ENCODE measurements at regions not wholly inside any gene's neighbourhood (a gene's known extent, or its start where the extent isn't known, plus 50 kb on each side); places are given as distances from the start of the nearest gene placed in this dataset.

DNA sequence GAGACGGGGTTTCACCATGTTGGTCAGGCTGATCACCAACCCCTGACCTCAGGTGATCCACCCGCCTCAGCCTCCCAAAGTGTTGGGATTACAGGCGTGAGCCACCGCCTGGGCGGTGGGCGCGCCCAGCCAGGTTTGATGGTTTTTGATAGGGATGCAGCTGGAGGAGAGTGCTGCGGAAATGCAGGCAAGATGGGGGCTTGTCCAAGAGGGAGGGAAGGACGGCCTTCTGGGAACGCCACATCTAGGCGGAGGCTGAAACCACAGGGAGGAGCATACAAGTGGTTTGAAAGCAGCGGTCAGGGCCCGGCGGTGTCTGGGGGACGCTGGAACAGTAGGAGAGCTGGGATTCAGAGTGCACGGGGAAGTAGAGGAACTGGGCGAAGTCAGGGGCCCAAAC lies 134.6 kb downstream of the VRK1 start:
- no peak for DNase-seq

DNA sequence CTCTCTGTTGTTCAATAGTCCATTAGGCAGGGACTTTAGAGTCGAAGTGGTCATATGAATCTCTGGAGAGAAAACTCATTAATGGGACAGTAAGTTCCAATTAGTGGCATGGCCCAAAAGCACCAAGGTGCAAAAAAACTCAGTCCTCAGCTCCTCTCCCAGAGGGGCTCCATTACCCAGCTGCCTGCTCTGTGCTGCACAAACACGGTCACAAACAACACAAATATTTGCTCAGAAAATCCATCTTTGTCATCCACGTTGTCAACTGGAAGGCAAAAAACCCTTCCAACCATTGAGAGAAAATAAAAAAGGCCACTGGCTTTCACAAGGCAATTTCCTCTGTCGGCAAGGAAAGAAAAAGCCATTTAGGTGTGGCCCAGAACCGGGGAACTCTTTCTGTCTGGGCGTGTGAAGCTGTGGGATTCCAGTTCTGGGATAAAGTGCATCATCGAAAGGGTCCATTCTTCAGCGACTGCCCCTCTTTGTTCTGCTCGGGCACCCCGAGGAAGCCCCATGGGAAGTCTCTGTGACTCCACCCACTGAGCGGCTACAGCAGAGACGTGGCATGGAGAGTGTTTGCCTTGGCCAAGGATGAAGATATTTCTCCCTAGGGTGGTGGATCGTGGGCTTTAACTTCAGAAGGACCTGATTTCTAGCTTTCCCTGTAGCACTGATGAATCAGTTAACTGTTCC lies 137.6 kb downstream of the VRK1 start:
- DNase-seq: no peak

- no peak for DNase-seq
Observed at GRCh38 chr14:96938946-96939345, 141.8 kb downstream of the VRK1 start.

DNA sequence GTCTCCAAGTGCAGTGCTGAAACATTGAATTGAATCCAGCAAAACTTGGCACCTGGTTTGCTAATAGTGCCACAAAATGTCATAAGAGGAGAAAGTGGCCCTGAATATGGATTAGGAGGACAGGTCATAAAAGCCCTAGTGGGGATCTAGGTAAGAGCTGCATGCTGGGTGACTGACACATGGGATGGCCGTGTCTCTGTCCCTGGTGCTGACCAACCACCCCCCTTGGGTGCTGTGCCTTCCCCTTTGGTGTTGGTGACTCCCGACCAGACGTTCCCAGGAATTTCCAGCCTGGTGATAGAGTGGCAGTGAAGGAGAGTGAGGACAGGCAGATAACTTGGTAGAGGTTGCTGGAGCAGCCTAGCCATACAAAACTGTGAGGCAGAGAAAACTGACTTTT lies 142.8 kb downstream of the VRK1 start:
- DNase-seq: no peak

DNA sequence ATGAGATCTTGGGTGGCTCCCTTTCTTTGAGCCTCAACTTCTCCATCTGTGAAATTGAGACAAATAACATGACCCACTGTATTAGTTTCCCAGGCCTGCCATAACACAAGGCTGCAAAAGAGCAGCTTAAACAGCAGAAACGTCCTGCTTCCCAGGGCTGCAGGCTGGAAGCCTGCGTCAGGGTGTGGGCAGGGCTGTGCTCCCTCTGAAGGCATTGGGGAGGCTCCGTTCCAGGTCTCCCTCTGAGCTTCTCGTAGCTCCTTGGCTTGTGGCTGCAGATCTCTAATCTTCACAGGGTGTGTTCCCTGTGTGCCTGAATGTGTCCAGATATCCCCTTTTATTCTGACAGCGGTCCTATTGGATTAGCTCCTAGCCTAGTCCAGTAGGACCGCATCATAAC lies 147.1 kb downstream of the VRK1 start:
- DNase-seq: no peak

DNA sequence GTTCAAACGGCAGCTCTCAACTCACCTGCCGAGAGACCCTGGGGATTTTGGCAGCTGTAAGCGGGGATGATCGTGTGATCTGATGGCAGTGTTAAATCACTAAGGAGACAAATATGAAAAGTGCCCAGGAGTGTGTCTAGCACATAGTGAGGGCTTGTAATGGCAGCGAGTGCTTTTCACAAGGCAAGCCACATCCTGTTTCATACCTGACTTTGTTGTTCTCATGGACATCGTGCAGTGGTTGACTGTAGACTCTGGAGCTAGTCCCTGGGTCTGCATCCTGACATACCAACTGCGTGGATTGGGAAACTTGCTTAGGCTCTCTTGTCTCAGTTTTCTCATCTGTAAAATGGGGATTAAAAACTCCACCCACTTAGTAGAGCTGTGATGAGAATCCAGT lies 148.5 kb downstream of the VRK1 start:
- DNase-seq: no peak

- DNase-seq: no peak
Observed at GRCh38 chr14:96949594-96949993, 152.4 kb downstream of the VRK1 start.

GRCh38 chr14:96951511-96951910 lies 154.3 kb downstream of the VRK1 start:
- DNase-seq: no peak

- no peak for DNase-seq
Observed at GRCh38 chr14:96953087-96953874, 156.1 kb downstream of the VRK1 start.

- DNase-seq: no peak
Observed at GRCh38 chr14:96953875-96954185, 156.6 kb downstream of the VRK1 start.

DNA sequence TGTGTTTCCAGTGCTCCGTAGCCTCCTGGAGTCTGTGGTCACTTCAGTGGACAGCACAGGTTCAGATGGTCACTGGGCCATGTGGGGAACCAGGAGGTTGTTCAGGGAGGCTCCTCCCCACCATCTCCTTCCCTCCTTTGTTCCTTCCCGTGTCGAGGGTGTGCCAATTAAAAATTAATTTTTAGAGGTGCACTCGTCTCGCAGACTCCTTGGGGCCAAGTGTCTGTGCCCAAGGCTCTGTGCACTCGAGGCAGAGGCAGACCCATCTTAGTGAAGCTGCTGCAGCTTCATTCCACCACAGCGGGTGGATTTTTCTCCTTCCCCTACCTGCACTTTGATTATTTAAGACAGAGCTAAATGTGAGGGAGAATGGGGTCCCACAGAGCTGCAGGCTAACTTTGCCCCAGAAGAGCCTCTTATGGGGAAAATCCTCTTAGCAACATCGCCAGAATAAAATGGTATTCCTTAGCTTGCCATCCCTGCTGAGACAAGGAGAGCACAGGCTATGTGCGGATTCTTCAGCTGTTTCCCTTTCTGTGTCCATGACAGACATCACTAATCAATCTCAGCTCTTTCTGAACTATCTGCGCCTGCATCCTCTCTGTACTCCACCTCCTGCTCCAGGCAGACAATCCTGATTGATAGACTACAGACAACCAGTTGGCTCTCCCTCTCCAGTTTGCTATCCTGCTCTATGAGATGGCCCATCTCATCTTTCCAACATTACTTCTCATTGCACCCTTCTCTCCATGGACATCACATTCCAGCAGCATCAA lies 159.5 kb downstream of the VRK1 start:
- DNase-seq: no peak

- DNase-seq: no peak
Observed at GRCh38 chr14:96958057-96958456, 160.9 kb downstream of the VRK1 start.

GRCh38 chr14:96959992-96960391 lies 162.8 kb downstream of the VRK1 start:
- no peak for DNase-seq

DNA sequence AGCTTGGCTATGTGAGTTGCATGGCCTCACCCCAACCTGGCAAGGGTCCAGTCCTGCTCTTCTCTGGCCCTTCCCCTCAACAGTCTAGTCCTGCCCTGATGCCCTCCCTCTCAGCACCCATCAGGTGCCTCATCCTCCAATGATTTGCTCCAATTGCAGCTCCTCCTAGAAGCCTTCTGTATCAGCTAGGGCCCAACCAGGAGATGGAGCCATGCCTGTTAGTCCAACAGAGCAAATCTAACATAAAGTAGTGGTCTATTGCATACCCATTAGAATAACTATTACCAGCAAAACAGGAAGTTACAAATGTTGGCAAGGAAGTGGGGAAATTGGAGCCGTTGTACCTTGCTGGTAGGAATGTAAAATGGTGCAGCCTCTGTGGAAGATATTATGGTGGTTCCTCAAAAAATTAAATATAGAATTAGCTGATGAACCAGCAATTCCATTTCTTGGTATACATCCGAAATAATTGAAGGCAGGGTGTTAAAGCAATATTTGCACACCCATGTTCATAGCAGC lies 163.5 kb downstream of the VRK1 start:
- no peak for DNase-seq

DNA sequence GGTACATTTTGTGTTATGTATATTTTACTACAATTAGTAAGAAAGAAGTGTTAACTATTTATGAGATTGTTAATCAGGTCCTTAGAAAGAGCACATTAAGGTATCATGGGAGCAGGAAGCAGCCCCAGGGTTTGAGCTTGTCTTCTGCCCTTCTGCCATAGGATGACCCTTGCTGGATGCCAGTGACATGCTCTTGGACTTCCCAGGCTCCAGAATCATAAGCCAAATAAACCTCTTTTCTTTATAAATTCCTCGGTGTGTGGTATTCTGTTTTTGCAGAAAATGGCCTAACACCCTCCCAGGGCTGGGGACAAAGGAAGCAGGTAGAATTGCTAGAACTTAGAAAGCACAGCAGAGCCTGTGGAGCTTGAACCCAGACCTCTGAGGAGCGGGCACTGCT lies 164.7 kb downstream of the VRK1 start:
- no peak for DNase-seq

GRCh38 chr14:96962337-96962736 lies 165.2 kb downstream of the VRK1 start:
- DNase-seq: no peak

GRCh38 chr14:96964726-96965415 lies 167.7 kb downstream of the VRK1 start:
- DNase-seq: no peak

- DNase-seq: no peak
Observed at GRCh38 chr14:96965885-96966595, 168.9 kb downstream of the VRK1 start.

DNA sequence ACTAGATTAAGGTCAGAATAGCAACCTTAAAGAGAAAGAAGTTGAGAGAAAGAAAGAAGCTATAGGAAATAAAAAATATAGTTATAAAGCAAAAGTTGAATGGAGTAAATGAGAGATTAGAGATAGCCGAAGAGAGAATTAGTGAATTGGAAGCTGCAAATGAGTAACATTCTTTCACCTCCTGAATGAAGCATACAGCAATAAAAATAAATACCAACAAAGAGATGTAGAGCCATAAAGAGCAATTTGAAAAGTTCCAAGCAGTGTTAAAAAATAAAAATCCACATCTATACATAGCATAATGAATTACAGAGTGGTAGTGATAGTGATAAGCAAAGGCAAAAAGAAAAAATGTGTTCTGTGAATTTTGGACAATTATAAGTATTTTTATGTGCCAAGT lies 177.9 kb downstream of the VRK1 start:
- DNase-seq: no peak

DNA sequence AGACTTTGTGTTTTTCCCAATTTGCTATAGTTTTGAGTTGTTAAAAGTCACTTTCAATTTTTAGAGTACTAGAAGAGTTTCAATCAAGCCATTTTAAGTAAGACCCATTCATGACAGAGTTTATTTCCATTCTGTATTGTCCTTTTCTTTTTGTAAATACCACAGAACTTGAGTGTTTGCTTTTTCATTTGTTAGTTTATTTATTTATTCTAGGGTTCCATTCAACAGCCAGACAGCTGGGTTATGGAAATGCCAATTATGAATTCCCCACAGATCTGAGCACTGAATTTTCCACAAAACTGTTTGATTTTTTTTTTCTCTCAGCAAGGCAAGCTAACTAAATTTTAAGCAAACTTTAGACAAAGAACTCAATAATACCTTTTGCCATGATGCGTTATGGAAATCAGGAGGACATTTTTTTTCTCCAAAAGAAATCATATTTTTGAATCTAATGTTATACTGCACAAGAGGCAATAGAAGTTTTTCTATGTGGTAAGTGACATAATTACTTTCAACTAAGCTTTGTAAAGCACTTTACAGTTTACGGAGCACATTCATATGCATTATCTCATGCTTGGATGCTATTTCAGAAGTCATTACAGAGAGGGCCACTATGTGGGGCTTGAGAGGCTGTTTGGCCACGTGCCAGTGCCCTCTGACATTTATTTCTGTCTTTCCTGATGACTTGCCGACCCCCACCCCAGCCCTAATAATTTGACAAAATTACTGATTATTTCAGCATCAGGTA lies 181.5 kb downstream of the VRK1 start:
- DNase-seq: peak; percentile 66

DNA sequence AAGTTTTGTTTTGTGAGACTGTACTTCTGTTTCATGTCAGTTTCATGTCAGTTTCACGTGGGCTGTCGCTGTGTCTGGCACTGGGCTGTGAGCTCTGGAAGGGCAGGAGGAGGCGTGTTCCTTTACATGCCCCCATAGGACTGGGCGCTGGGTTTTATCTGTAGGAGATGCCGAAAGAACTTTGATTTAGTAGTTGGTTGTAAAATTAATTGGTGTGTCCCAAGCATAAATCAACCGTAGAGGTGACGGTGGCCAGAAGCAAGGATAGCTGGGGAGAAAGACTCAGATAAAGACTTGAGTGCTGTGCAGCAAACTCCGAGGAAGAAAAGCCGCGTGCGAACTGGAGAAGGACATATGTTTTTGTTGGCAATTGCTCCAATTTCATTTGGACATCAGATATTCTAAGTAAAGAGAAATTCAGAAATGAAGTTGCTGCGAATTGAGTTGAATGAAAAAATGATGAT lies 182.5 kb downstream of the VRK1 start:
- DNase-seq: no peak

GRCh38 chr14:96980835-96981234 lies 183.7 kb downstream of the VRK1 start:
- no peak for DNase-seq

Measured in NCI-H774 (cell line).